ENCODE measurements at regions not wholly inside any gene's neighbourhood (a gene's known extent, or its start where the extent isn't known, plus 50 kb on each side); places are given as distances from the start of the nearest gene placed in this dataset.
A peak's percentile ranks its signal among the peaks of the same experiment; 100 is the strongest.
"Not testable (repeated sequence)": the region's sequence is repeated elsewhere in the genome, so short reads cannot be mapped to it uniquely, and the experiment has no call there.

DNA sequence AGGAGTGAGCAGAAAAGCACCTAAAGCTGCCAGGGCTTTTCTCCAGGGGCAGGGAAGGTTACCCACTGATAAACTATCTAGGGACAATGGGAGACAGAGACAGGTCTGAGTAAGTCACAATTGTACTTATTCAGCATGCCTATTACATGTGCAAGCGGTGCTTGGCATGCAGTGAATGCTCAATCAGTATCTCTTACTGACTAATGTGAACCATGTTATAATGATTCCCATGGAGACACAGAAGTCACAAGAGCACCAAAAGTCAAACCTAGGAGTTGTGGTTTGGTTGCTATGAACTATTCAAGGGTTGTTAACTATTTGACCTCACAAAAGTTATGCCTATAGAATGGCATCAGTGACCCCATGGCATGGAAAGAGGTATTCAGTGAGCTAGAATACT is 50.0 kb upstream of the RASGRP1 start:
- DNase-seq (ENCODE audit: low spot score): no peak

DNA sequence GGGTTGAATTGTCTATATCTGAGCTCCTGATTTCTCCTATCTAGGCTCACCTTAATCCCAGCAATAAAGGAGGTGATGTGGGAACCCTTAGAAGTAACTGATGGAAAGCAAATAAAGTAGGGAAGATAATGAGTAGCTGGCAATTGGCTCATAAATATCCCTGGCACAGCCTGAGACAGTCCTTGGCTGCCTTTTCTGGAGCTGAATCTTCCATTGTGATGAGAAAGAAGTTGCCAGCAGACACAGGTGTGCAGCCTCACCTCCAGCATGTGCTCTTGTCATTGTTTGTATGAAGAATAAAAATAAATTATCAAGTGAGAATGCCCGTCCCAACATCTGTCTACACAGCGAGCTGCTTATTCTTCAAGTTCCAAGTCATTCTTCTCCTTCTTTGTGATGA is 53.2 kb upstream of the RASGRP1 start:
- no peak for DNase-seq (ENCODE audit: low spot score)

DNA sequence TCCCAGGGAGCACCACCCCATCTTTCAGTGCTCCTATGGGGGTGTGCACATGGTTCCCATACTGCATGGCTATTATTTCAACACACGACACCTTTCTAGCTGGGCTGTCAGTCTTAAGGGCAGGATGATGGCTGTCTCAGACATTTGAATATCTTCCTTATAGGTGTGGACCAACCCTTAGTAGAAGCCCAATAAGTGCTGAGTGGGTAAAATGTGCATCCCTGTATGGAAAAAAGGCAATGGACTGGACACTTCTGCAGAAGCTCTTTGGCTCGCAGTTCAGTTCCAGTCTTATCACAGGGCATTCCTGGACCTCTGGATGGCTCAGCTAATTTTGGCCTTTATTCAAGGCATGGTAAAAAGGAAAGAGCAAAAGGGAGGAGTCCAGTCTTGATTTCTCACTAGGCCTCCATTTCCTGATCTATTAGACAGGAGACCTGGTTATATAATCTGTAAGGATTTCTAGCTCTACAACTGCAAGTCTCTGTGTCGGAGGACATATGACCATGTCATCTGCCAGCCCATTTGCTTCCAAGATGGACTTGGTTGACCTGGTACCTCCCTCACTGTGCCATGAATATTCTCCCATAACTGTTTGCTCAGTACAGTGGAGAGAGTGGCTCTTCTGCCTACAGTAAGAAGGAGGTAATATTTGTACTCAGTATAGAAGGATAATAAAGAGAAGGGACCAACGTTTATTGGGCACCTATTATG is 53.8 kb upstream of the RASGRP1 start:
- DNase-seq (ENCODE audit: low spot score): peak; percentile 7

DNA sequence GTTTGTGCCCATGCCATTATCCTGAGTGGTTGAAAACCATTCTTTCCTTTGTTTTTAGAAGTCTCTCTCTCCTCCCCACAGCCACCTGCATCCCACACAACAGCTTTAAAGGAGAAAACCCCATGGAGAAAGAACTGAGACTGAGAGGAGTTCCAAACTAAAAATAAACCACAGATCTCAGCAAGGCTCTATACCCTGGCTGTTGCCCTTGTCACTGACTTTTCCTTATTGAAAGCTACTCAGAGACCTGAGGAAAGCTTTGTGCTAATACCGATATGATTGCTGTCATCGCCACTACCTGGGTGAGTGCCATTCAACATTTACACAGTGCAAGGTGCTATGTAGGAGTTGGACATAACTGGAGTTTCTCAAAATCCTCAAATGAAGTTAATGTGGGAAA is 55.5 kb upstream of the RASGRP1 start:
- no peak for DNase-seq (ENCODE audit: low spot score)

DNA sequence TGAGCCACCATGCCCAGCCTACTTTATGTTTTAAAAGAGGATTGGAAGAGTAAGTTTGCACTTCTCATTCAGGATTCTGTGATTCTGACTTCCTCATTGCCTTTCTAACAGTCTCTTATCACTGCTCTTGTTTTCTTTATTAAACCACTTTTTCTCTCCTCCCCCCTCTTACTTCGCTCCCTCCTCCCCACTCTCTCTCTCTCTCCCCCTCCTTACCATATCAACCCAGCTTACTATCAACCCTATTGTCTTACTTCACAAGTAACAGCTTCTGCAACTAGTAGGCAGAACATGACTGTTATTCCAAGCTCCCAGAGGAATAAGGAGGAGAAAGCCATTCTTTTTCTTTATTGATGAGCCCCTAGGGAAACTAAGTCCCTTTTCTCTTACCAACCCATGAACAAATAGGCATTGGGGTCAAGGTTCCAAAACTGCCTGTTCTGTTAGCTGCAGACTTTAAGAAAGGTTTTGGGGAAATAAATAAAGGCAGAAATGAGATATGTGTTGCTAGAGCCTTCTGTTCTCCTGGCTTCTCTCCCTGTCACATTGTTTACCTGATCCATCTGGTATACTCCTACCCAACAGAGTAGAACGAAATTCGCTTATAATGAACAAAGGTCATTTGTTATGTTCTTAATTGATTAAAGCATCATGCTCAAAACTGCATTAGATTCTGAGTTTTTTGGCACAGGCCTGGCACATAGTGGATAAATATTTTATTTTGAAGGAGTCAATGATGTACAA is 56.4 kb upstream of the RASGRP1 start:
- no peak for DNase-seq (ENCODE audit: low spot score)

- no peak for DNase-seq (ENCODE audit: low spot score)
Observed at GRCh38 chr15:38622304-38622703, 57.7 kb upstream of the RASGRP1 start.

DNA sequence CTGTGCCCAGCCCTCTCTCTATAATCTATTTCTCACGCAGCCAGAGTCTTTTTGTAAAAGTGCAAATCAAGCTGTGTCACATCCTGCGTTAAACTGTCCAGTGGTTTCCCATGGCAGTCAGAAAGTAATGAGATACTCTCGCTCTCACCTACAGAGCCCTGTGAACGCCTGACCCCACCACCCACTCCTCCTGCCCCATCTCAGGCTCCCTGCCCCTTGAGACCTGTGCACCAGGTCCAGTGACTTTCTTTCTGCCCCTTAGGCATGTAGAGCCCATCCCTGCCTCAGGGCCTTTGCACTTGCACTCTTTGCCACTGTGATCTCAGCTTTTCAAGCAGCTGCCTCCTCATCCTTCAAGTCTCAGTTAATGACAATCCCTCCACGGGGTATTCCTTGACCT is 58.3 kb upstream of the RASGRP1 start:
- DNase-seq (ENCODE audit: low spot score): no peak

DNA sequence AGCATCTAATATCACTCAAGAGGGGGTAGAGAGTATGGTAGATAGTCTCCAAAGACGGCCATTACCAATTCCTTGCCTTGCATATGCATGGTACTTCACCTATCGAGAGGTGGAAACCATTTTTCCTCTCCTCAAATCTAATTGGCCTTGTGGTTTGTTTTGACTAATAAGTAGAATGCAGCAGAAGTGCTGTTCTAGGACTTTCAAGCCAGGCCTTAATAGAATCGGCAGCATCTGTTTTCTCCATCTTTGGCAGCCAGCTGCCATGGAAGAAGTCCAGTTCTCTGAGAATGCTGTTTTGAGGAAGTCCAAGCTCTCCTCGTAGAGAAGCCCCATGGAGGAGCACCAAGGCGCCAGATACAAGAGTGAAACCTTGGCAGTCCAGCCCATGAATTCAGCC is 59.1 kb upstream of the RASGRP1 start:
- no peak for DNase-seq (ENCODE audit: low spot score)

- peak; percentile 50 for DNase-seq (ENCODE audit: low spot score)
Observed at GRCh38 chr15:38624244-38625205, 59.9 kb upstream of the RASGRP1 start.

GRCh38 chr15:38625886-38626285 is 61.3 kb upstream of the RASGRP1 start:
- DNase-seq (ENCODE audit: low spot score): no peak

- peak; percentile 15 for DNase-seq (ENCODE audit: low spot score)
Observed at GRCh38 chr15:38626443-38627050, 61.9 kb upstream of the RASGRP1 start.

GRCh38 chr15:38627689-38628277 is 63.2 kb upstream of the RASGRP1 start:
- DNase-seq (ENCODE audit: low spot score): peak; percentile 44

GRCh38 chr15:38631119-38632075 is 66.8 kb upstream of the RASGRP1 start:
- no peak for DNase-seq (ENCODE audit: low spot score)

GRCh38 chr15:38635170-38635569 is 70.6 kb upstream of the RASGRP1 start:
- DNase-seq (ENCODE audit: low spot score): no peak

DNA sequence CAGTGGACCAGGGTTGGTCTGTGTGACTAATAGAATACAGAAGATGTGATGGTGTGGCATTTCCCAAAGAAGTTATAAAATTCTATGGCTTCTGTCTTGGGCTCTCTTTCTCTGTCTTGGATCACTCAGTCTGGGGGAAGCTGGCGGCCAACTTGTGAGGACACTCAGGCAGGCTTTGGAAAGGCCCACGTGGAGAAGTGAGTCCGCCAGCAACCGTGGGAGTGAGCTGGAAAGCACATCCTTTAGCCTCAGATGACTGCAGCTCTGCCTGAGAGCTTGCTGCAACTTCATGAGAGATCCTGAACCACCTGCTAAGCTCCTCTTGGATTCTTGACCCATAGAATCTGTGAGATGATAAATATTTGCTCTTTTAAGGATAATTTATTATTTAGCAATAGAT is 72.0 kb upstream of the RASGRP1 start:
- DNase-seq (ENCODE audit: low spot score): no peak

GRCh38 chr15:38638126-38638525 is 73.5 kb upstream of the RASGRP1 start:
- DNase-seq (ENCODE audit: low spot score): no peak

DNA sequence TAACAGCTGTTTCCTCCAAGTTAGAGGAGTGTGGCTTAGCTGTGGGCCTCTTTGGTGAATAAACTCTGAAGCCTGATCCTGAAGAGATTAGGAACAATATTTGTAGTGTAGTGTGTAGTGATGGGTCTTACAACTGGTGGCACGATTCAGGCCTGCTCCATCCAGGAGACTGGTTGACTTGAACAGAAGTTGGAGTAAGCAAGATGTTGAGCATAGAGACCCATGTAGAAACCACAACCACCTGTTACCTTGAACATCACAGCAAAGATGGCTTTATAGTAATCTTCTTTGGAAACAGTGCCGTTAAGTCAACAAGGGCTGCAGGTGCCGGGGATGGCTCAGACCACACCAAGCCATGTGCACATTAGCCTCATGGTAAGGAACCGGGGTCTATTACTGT is 74.2 kb upstream of the RASGRP1 start:
- DNase-seq (ENCODE audit: low spot score): no peak

- no peak for DNase-seq (ENCODE audit: low spot score)
Observed at GRCh38 chr15:38642689-38643270, 78.2 kb upstream of the RASGRP1 start.

DNA sequence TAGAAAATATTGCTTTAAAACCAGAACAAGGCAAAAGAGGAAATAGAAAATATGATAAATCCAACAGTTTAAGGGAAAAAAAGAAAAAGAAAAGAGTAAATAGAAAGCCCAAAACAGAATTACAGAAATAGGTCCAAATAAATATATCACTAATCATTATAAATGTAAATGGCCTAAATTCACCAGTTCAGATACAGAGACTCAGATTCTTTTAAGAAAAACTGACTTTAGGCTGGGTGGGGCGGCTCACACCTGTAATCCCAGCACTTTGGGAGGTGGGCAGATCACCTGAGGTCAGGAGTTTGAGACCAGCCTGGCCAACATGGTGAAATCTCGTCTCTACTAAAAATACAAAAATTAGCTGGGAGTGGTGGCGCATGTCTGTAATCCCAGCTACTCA is 79.7 kb upstream of the RASGRP1 start:
- DNase-seq (ENCODE audit: low spot score): not testable (repeated sequence)

- DNase-seq (ENCODE audit: low spot score): no peak
Observed at GRCh38 chr15:38646716-38647115, 82.1 kb upstream of the RASGRP1 start.
